ENCODE measurements at regions not wholly inside any gene's neighbourhood (a gene's known extent, or its start where the extent isn't known, plus 50 kb on each side); places are given as distances from the start of the nearest gene placed in this dataset.

- DNase-seq (ENCODE audit: insufficient read length, low spot score), result no peak
- TF ChIP-seq, protein P1, sequence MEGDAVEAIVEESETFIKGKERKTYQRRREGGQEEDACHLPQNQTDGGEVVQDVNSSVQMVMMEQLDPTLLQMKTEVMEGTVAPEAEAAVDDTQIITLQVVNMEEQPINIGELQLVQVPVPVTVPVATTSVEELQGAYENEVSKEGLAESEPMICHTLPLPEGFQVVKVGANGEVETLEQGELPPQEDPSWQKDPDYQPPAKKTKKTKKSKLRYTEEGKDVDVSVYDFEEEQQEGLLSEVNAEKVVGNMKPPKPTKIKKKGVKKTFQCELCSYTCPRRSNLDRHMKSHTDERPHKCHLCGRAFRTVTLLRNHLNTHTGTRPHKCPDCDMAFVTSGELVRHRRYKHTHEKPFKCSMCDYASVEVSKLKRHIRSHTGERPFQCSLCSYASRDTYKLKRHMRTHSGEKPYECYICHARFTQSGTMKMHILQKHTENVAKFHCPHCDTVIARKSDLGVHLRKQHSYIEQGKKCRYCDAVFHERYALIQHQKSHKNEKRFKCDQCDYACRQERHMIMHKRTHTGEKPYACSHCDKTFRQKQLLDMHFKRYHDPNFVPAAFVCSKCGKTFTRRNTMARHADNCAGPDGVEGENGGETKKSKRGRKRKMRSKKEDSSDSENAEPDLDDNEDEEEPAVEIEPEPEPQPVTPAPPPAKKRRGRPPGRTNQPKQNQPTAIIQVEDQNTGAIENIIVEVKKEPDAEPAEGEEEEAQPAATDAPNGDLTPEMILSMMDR (IDR thresholded peaks at IDR 0.05; ENCODE audit: insufficient read depth, missing control alignments), result no peak
- FAIRE-seq, result peak; percentile 44
These were observed 117.3 kb upstream of the POU2AF2 start for GRCh38 chr11:111128076-111128870.

- FAIRE-seq (no peak), DNase-seq (ENCODE audit: insufficient read length, low spot score) (no peak)
- TF ChIP-seq, protein P1 (IDR thresholded peaks at IDR 0.05; ENCODE audit: insufficient read depth, missing control alignments), result no peak
These were observed 120.8 kb upstream of the POU2AF2 start for GRCh38 chr11:111124724-111125123.

DNA sequence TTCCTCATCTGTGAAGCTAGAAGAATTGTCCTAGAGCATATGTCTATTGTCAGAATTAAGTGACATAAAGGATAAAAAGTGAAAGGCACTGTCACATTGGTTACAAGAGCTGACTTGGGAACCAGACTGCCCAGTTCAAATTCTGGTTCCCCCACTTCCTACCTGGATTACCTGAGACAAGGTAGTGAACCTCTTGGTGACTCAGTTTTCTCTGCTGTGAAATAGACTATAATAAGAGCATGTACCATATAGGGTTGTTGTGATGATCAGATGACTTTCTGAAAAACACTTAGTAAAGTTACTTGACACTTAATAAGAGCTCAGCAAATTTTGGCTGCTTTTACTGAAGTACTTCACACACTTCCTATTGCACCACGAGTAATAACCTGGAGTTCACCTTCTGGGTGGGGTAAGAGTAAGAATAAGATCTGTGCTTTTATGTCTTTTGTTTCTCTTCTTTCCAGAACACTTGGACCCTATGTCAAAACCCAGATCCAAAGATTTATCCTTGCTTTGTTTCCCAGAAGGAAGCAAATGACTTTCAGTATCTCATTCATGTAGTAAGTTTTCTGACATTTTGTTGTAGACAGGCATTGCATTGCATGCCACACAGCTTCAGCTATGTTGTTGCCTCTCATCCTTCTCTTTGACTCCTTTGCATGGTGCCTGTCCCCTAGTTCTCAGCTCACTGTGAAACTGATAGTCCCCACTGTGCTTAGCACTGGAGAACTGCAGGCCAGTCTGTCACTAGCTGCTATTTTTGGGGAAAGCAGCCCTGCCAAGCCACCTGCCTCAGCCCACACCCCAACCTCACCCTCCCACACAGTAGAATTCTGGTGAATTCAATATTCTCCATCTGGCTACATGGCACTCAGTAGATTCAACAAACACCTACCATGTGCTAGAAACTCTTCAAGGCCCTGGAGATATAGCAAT, 121.8 kb upstream of the POU2AF2 start:
- TF ChIP-seq, protein P1 (IDR thresholded peaks at IDR 0.05; ENCODE audit: insufficient read depth, missing control alignments), result no peak
- no peak for FAIRE-seq
- DNase-seq (ENCODE audit: insufficient read length, low spot score), result no peak

DNA sequence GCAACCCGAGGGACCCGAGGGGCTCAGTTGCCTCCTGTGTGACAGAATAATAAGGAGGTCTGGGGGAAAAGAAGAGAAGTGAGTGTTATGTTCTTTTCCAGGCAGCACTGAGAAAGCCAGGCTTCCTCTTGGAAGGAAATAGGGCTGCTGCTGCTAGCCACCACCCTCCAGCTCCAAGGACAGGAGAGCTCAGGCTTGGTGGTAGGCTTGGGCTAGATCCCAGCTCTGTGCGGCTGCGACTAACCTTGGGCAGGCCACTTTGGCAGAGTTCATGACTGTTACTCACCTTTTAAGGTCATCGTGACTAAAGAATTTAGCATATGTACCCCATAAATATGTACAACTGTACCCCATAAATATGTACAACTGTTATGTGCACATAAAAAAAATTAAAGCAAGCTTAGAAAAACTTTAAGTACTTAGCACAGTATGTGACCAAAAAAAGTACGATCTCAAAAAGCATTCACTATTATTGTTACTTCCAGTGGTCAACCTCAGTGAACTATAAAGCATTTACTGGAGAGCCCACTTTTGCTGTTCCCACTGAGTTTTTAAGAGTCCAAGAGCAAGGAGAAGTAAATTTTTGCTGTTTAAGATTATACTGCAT, 124.7 kb upstream of the POU2AF2 start:
- DNase-seq (ENCODE audit: insufficient read length, low spot score), result no peak
- no peak for FAIRE-seq
- TF ChIP-seq, protein P1 (IDR thresholded peaks at IDR 0.05; ENCODE audit: insufficient read depth, missing control alignments), result no peak

GRCh38 chr11:111120161-111120560, 125.4 kb upstream of the POU2AF2 start:
- TF ChIP-seq, protein P1 (IDR thresholded peaks at IDR 0.05; ENCODE audit: insufficient read depth, missing control alignments), result no peak
- DNase-seq (ENCODE audit: insufficient read length, low spot score) (no peak), FAIRE-seq (no peak)

GRCh38 chr11:111119751-111120150, 125.8 kb upstream of the POU2AF2 start:
- TF ChIP-seq, protein P1 (IDR thresholded peaks at IDR 0.05; ENCODE audit: insufficient read depth, missing control alignments), result no peak
- DNase-seq (ENCODE audit: insufficient read length, low spot score) (no peak), FAIRE-seq (no peak)

Measured in D721Med (cell line).